GM18505 (cell line): ENCODE measurements at regions not wholly inside any gene's neighbourhood (a gene's known extent, or its start where the extent isn't known, plus 50 kb on each side); places are given as distances from the start of the nearest gene placed in this dataset.

Experiments used
- ATAC-seq: cut with Tn5 transposase; IDR thresholded peaks from one replicate; pipeline ENCODE4 v1.9.1; 2021; ENCODE audit not compliant: unreplicated experiment
- POLR2A ChIP-seq: IDR thresholded peaks from 4 replicates; pipeline ENCODE4 v1.6.1; 2011; ENCODE audit warnings: borderline replicate concordance; ENCODE audit not compliant: insufficient read depth, insufficient read length; ENCODE audit errors: extremely low read depth

GRCh38 chr20:43800186-43800585 lies 73.4 kb upstream of the GTSF1L start:
- TF ChIP-seq POLR2A = no peak
- no peak for ATAC-seq

GRCh38 chr20:43799741-43800140 lies 72.9 kb upstream of the GTSF1L start:
- ATAC-seq = no peak
- TF ChIP-seq POLR2A = no peak

GRCh38 chr20:43799150-43799711 lies 72.4 kb upstream of the GTSF1L start:
- no peak for TF ChIP-seq POLR2A
- ATAC-seq = peak; percentile 55

- ATAC-seq = no peak
- TF ChIP-seq POLR2A = no peak
Measured at GRCh38 chr20:43798291-43799149, 71.7 kb upstream of the GTSF1L start.

- ATAC-seq = no peak
Measured at GRCh38 chr20:43794326-43794725, 67.5 kb upstream of the GTSF1L start.

GRCh38 chr20:43789593-43789992 lies 62.8 kb upstream of the GTSF1L start:
- peak; percentile 66 for ATAC-seq
- no peak for TF ChIP-seq POLR2A

More at GRCh38 chr20:43794326-43794725, 67.5 kb upstream of the GTSF1L start:
- TF ChIP-seq POLR2A = no peak

GRCh38 chr20:43787937-43788336 lies 61.1 kb upstream of the GTSF1L start:
- TF ChIP-seq POLR2A = no peak
- ATAC-seq = no peak

DNA sequence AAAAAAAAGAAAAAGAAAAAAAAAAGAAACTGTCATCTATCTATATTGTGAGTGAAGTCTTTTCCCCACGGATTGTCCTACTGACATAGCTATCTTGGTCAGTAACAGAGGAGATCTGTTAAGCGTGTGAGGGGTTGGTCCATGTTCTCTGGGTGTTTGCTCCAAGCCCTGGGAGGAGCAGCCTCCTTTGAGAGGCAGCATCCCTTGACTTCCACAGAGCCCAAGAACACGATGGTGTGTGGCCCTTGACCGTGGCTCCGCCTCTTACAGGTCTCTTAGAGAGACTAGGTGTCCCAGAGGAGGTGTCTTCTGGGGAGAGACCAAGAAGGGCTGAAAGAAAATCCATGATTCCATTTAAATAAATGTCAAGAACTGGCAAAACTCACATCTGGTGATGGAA lies 60.1 kb upstream of the GTSF1L start:
- ATAC-seq = no peak
- no peak for TF ChIP-seq POLR2A

DNA sequence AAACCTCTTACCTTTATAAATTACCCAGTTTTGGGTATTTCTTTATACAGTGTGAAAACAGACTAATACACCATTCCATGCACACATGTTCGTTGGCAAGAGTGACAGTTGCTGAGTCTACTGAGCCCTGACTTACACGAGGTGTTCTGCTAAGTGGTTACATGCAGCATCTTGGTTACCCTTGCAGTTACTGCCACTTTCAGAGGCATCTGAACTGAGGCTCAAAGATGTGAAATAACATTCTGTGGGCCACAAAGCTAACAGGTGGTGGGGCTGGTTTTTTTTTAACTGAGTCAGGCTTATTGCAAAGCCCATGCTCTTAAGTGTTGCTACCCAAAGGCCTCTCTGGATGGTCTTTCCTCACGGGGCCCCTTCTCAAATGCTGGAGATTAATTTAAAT lies 54.4 kb upstream of the GTSF1L start:
- no peak for TF ChIP-seq POLR2A
- no peak for ATAC-seq

DNA sequence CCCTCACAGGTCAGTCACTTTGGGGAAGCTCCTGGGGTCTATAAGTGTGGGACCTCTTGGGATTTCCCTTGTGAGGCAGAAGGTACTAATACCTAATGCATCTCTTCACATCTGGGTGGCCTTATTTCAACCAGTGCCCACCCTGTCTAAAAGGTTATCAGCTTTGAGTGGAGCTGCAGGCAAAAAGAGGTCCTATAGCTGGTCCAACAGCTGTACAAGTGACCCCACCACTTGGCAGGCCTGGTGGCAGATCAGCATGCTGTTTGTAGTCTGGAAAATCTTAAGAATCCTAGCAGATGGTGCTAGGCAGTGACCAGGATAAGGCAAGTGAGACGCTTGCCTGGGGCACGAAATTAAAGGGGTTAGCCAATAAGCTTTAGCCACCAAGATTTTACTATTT lies 51.6 kb upstream of the GTSF1L start:
- no peak for TF ChIP-seq POLR2A
- no peak for ATAC-seq

DNA sequence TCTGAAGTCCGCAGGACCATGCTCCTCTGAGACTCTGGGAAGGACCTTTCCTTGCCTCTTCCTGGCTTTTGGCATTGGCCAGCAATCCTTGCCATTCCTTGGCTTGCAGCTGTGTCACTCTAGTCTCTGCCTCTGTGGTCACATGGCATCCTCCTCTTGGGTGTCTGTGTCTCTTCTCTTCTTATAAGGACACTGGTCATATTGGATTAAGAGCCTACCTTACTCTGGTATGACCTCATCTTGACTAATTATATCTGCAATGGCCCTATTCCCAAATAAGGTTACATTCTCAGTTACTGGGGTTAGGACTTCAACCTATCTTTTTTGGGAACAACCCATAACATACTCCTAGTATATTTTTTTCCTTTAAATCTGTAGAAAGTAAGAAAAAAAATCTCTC lies 49.9 kb upstream of the GTSF1L start:
- no peak for ATAC-seq

More for the DNA sequence above, 49.9 kb upstream of the GTSF1L start:
- TF ChIP-seq POLR2A = no peak
